ENCODE measurements at regions not wholly inside any gene's neighbourhood (a gene's known extent, or its start where the extent isn't known, plus 50 kb on each side); places are given as distances from the start of the nearest gene placed in this dataset.

GRCh38 chr15:35624881-35625280 lies 78.9 kb upstream of the DPH6 start:
- Mint-ChIP-seq H3K27ac (ENCODE audit: unreplicated experiment) (no peak overlapping the region), H3K4me1 (ENCODE audit: unreplicated experiment) (peaks cover 13% of the 10 kb centered on the region), H3K9me3 (ENCODE audit: unreplicated experiment) (no peaks in the 10 kb centered on the region), H3K4me3 (ENCODE audit: unreplicated experiment) (no peak overlapping the region), H3K27me3 (ENCODE audit: unreplicated experiment) (no peaks in the 10 kb centered on the region), H3K36me3 (ENCODE audit: low read depth, unreplicated experiment) (no peaks in the 10 kb centered on the region)
- TF ChIP-seq, protein P1, sequence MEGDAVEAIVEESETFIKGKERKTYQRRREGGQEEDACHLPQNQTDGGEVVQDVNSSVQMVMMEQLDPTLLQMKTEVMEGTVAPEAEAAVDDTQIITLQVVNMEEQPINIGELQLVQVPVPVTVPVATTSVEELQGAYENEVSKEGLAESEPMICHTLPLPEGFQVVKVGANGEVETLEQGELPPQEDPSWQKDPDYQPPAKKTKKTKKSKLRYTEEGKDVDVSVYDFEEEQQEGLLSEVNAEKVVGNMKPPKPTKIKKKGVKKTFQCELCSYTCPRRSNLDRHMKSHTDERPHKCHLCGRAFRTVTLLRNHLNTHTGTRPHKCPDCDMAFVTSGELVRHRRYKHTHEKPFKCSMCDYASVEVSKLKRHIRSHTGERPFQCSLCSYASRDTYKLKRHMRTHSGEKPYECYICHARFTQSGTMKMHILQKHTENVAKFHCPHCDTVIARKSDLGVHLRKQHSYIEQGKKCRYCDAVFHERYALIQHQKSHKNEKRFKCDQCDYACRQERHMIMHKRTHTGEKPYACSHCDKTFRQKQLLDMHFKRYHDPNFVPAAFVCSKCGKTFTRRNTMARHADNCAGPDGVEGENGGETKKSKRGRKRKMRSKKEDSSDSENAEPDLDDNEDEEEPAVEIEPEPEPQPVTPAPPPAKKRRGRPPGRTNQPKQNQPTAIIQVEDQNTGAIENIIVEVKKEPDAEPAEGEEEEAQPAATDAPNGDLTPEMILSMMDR (IDR thresholded peaks at IDR 0.05; ENCODE audit: unreplicated experiment): no peak
- DNase-seq (ENCODE audit: low spot score): no peak

- Mint-ChIP-seq H3K36me3 (ENCODE audit: low read depth, unreplicated experiment) (no peaks in the 10 kb centered on the region), H3K27me3 (ENCODE audit: unreplicated experiment) (no peaks in the 10 kb centered on the region), H3K27ac (ENCODE audit: unreplicated experiment) (no peak overlapping the region), H3K4me1 (ENCODE audit: unreplicated experiment) (peaks cover 22% of the 10 kb centered on the region), H3K9me3 (ENCODE audit: unreplicated experiment) (no peaks in the 10 kb centered on the region), H3K4me3 (ENCODE audit: unreplicated experiment) (no peak overlapping the region)
- TF ChIP-seq, protein P1 (IDR thresholded peaks at IDR 0.05; ENCODE audit: unreplicated experiment): no peak
- no peak for DNase-seq (ENCODE audit: low spot score)
Observed at GRCh38 chr15:35626571-35627318, 80.8 kb upstream of the DPH6 start.

DNA sequence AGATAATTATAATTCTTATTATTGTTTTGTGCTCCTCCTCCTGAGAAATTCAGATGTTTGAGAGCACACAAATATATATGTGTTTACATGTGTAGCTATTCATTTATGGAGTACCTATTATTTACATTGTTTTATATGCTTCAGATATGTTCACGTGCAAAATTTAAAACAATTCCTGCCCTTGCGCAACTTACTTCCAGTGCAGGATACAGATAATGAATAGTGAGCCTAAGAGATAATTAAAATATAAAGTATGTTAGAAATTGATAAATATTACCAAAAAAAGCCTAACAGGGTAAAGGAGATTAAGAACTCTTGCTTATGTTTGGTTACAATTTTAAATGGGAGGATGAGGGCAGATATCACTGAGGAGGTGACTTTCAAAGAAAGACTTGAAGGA lies 81.7 kb upstream of the DPH6 start:
- Mint-ChIP-seq H3K9me3 (ENCODE audit: unreplicated experiment) (no peaks in the 10 kb centered on the region), H3K27me3 (ENCODE audit: unreplicated experiment) (no peaks in the 10 kb centered on the region), H3K27ac (ENCODE audit: unreplicated experiment) (no peak overlapping the region), H3K36me3 (ENCODE audit: low read depth, unreplicated experiment) (no peaks in the 10 kb centered on the region), H3K4me1 (ENCODE audit: unreplicated experiment) (peaks cover 27% of the 10 kb centered on the region), H3K4me3 (ENCODE audit: unreplicated experiment) (no peak overlapping the region)
- TF ChIP-seq, protein P1 (IDR thresholded peaks at IDR 0.05; ENCODE audit: unreplicated experiment): no peak
- DNase-seq (ENCODE audit: low spot score): no peak

GRCh38 chr15:35629766-35630165 lies 83.8 kb upstream of the DPH6 start:
- H3K36me3 Mint-ChIP-seq (ENCODE audit: low read depth, unreplicated experiment): no peaks in the 10 kb centered on the region
- H3K9me3 Mint-ChIP-seq (ENCODE audit: unreplicated experiment): no peaks in the 10 kb centered on the region
- TF ChIP-seq, protein P1 (IDR thresholded peaks at IDR 0.05; ENCODE audit: unreplicated experiment): no peak
- no peak overlapping the region for H3K4me3 Mint-ChIP-seq (ENCODE audit: unreplicated experiment)
- H3K4me1 Mint-ChIP-seq (ENCODE audit: unreplicated experiment): peaks cover 28% of the 10 kb centered on the region
- H3K27me3 Mint-ChIP-seq (ENCODE audit: unreplicated experiment): no peaks in the 10 kb centered on the region
- no peak for DNase-seq (ENCODE audit: low spot score)
- H3K27ac Mint-ChIP-seq (ENCODE audit: unreplicated experiment): peak overlapping the region; percentile 72

GRCh38 chr15:35630532-35630931 lies 84.6 kb upstream of the DPH6 start:
- no peaks in the 10 kb centered on the region for H3K27me3 Mint-ChIP-seq (ENCODE audit: unreplicated experiment)
- DNase-seq (ENCODE audit: low spot score): no peak
- H3K27ac Mint-ChIP-seq (ENCODE audit: unreplicated experiment): peak overlapping the region; percentile 72
- H3K4me3 Mint-ChIP-seq (ENCODE audit: unreplicated experiment): no peak overlapping the region
- no peaks in the 10 kb centered on the region for H3K36me3 Mint-ChIP-seq (ENCODE audit: low read depth, unreplicated experiment)
- no peaks in the 10 kb centered on the region for H3K9me3 Mint-ChIP-seq (ENCODE audit: unreplicated experiment)
- H3K4me1 Mint-ChIP-seq (ENCODE audit: unreplicated experiment): peaks cover 36% of the 10 kb centered on the region
- TF ChIP-seq, protein P1 (IDR thresholded peaks at IDR 0.05; ENCODE audit: unreplicated experiment): no peak
